ENCODE measurements at regions not wholly inside any gene's neighbourhood (a gene's known extent, or its start where the extent isn't known, plus 50 kb on each side); places are given as distances from the start of the nearest gene placed in this dataset.

- TF ChIP-seq AFF4 (CRISPR knock-in tag; IDR thresholded peaks at IDR 0.05; ENCODE audit: borderline replicate concordance) (no peak), NR3C1 (CRISPR knock-in tag; conservative IDR thresholded peaks at IDR 0.05; ENCODE audit: low read depth) (no peak), NR1H2 (CRISPR knock-in tag; IDR thresholded peaks at IDR 0.05) (no peak)
These were observed 564.0 kb upstream of the JARID2 start for GRCh38 chr6:14681699-14682487.
